A549 (cell line): ENCODE measurements at regions not wholly inside any gene's neighbourhood (a gene's known extent, or its start where the extent isn't known, plus 50 kb on each side); places are given as distances from the start of the nearest gene placed in this dataset.

ENCODE experiments used
- CBX8 ChIP-seq: fragments of 200-600 bp; sonication (generic); IDR thresholded peaks from 2 replicates; pipeline ENCODE4 v1.6.1; 2016
- CTCF ChIP-seq: fragments of >200 bp; sonication (Bioruptor Twin); formaldehyde crosslinking; IDR thresholded peaks from 3 replicates; pipeline ENCODE4 v1.5.1; 2016
- E2F6 ChIP-seq: IDR thresholded peaks from 2 replicates; pipeline ENCODE4 v1.6.1; 2012; ENCODE audit warnings: low read depth, borderline replicate concordance
- MAX ChIP-seq: IDR thresholded peaks from 2 replicates; pipeline ENCODE4 v1.6.1; 2012
- MAZ ChIP-seq: fragments of 150-350 bp; IDR thresholded peaks from 2 replicates; pipeline ENCODE4 v1.6.1; 2014; ENCODE audit warnings: antibody characterized with exemption, low read depth, low read length, borderline replicate concordance
- POLR2A ChIP-seq: IDR thresholded peaks from 2 replicates; pipeline ENCODE4 v1.6.1; 2012; ENCODE audit warnings: mild to moderate bottlenecking, low read length
- RFX5 ChIP-seq: fragments of 450-650 bp; IDR thresholded peaks from 2 replicates; pipeline ENCODE4 v1.7.1; 2014; ENCODE audit warnings: antibody characterized with exemption, mild to moderate bottlenecking, moderate library complexity
- SREBF2 ChIP-seq: fragments of 450-650 bp; IDR thresholded peaks from 2 replicates; pipeline ENCODE4 v1.6.1; 2014; ENCODE audit warnings: mild to moderate bottlenecking, moderate library complexity
- TF ChIP-seq, protein P1 (sequence below): fragments of 450-650 bp; IDR thresholded peaks from 2 replicates; pipeline ENCODE4 v1.6.1; 2014; ENCODE audit warnings: antibody characterized with exemption

DNA sequence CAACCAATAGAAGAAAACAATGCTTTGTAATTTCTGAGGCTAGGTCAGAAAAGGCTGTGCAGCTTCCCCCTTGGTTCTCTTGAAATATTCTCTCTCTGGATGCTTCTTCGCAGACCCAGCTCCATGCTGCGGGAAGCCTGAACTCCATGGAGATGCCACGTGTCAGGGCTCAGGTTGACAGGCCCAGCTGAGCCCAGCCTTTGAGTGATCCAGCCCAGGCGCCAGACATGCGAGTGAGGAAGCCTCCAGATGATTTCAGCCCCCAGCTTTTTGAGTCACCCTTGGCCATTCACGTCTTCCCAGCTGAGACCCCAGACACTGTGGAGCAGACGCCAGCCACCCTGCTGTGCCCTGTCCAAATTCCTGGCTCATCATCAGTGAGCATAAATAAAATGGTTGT lies 378.4 kb upstream of the NRP1 start:
- TF ChIP-seq RFX5 (no peak), E2F6 (no peak), CTCF (no peak), MAX (no peak), POLR2A (no peak), SREBF2 (no peak), CBX8 (no peak), MAZ (no peak)
- TF ChIP-seq, protein P1, sequence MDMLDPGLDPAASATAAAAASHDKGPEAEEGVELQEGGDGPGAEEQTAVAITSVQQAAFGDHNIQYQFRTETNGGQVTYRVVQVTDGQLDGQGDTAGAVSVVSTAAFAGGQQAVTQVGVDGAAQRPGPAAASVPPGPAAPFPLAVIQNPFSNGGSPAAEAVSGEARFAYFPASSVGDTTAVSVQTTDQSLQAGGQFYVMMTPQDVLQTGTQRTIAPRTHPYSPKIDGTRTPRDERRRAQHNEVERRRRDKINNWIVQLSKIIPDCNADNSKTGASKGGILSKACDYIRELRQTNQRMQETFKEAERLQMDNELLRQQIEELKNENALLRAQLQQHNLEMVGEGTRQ, result no peak
